CD4-positive, alpha-beta T cell treated with Interleukin-6 for 4 hours (primary cell): ENCODE measurements at regions not wholly inside any gene's neighbourhood (a gene's known extent, or its start where the extent isn't known, plus 50 kb on each side); places are given as distances from the start of the nearest gene placed in this dataset.

Source experiments
- DNase-seq: peaks from one replicate; pipeline ENCODE4 v3.0.0-alpha.2; 2020; ENCODE audit warnings: mixed read lengths

GRCh38 chr20:57867807-57868206 is 158.0 kb upstream of the PMEPA1 start:
- no peak for DNase-seq

GRCh38 chr20:57867181-57867803 is 157.5 kb upstream of the PMEPA1 start:
- DNase-seq: no peak

GRCh38 chr20:57866250-57867106 is 156.7 kb upstream of the PMEPA1 start:
- DNase-seq: no peak

GRCh38 chr20:57865266-57865665 is 155.5 kb upstream of the PMEPA1 start:
- DNase-seq: no peak

GRCh38 chr20:57860576-57860975 is 150.8 kb upstream of the PMEPA1 start:
- DNase-seq: no peak

GRCh38 chr20:57857969-57858368 is 148.2 kb upstream of the PMEPA1 start:
- no peak for DNase-seq

- DNase-seq: no peak
Observed at GRCh38 chr20:57857118-57857517, 147.3 kb upstream of the PMEPA1 start.

GRCh38 chr20:57856658-57857057 is 146.8 kb upstream of the PMEPA1 start:
- peak; percentile 12 for DNase-seq

- no peak for DNase-seq
Observed at GRCh38 chr20:57851796-57852195, 142.0 kb upstream of the PMEPA1 start.

GRCh38 chr20:57851025-57851682 is 141.3 kb upstream of the PMEPA1 start:
- no peak for DNase-seq

- DNase-seq: no peak
Observed at GRCh38 chr20:57849521-57850215, 139.9 kb upstream of the PMEPA1 start.

GRCh38 chr20:57849121-57849520 is 139.3 kb upstream of the PMEPA1 start:
- DNase-seq: no peak

- DNase-seq: no peak
Observed at GRCh38 chr20:57848282-57848681, 138.5 kb upstream of the PMEPA1 start.

GRCh38 chr20:57847104-57847503 is 137.3 kb upstream of the PMEPA1 start:
- DNase-seq: no peak

GRCh38 chr20:57844626-57845596 is 135.1 kb upstream of the PMEPA1 start:
- DNase-seq: no peak

- DNase-seq: no peak
Observed at GRCh38 chr20:57843941-57844625, 134.3 kb upstream of the PMEPA1 start.

- no peak for DNase-seq
Observed at GRCh38 chr20:57842720-57843119, 132.9 kb upstream of the PMEPA1 start.

GRCh38 chr20:57841297-57841866 is 131.6 kb upstream of the PMEPA1 start:
- DNase-seq: no peak

GRCh38 chr20:57840504-57841296 is 130.9 kb upstream of the PMEPA1 start:
- DNase-seq: no peak

- DNase-seq: no peak
Observed at GRCh38 chr20:57840066-57840465, 130.3 kb upstream of the PMEPA1 start.
